Right lobe of liver (tissue), 6 donors: ENCODE measurements at regions not wholly inside any gene's neighbourhood (a gene's known extent, or its start where the extent isn't known, plus 50 kb on each side); places are given as distances from the start of the nearest gene placed in this dataset.
"Not testable (repeated sequence)": the region's sequence is repeated elsewhere in the genome, so short reads cannot be mapped to it uniquely, and the experiment has no call there.

Source experiments
- ATAC-seq, 4 donors: fragments of 200-7000 bp; cut with Tn5 transposase; one replicate each; pipeline ENCODE4 v1.9.1; 2020; ENCODE audit warnings: mild to moderate bottlenecking in 4 of 4, moderate library complexity in 4 of 4
- DNase-seq, 3 donors: peaks; one replicate each; pipeline ENCODE4 v3.0.0-alpha.2; 2020
- H3K27ac ChIP-seq, 3 donors: fragments of 200-600 bp; one replicate each; pipeline ENCODE4 v1.8.0; 2022
- H3K27me3 ChIP-seq, 2 donors: fragments of 200-600 bp; one replicate each; pipeline ENCODE4 v1.8.0; 2022
- H3K36me3 ChIP-seq, 4 donors: fragments of 200-600 bp; sonication (generic) in 1 of 4; one replicate each; pipeline versions ENCODE4 v1.5.1 to v1.8.0; 2017 to 2022; ENCODE audit warnings: control low read depth in 1 of 4
- H3K4me1 ChIP-seq, 4 donors: fragments of 200-600 bp; sonication (generic) in 1 of 4; one replicate each; pipeline versions ENCODE4 v1.5.1 to v1.8.0; 2017 to 2022; ENCODE audit warnings: control low read depth in 1 of 4
- H3K4me3 ChIP-seq, 3 donors: fragments of 200-600 bp; one replicate each; pipeline ENCODE4 v1.8.0; 2022
- H3K9me3 ChIP-seq, 4 donors: fragments of 200-600 bp; sonication (generic) in 1 of 4; one replicate each; pipeline versions ENCODE4 v1.5.1 to v1.8.0; 2017 to 2022; ENCODE audit warnings: control low read depth in 1 of 4
- POLR2A ChIP-seq: fragments of 450-650 bp; IDR thresholded peaks from one replicate; pipeline ENCODE4 v1.6.1; 2017; ENCODE audit warnings: antibody characterized with exemption, mild to moderate bottlenecking
- WGBS: methylation state at CpG from one replicate; pipeline ENCODE4 v1.1.6; 2018; ENCODE audit warnings: low coverage, low lambda C conversion rate; ENCODE audit not compliant: insufficient coverage; ENCODE audit errors: missing lambda C conversion rate; 5-methylcytosine and 5-hydroxymethylcytosine counted together
- intact Hi-C, 2 donors: fragments of 100-400 bp; cut with DNase I; formaldehyde crosslinking; loops; one replicate each; pipeline versions ENCODE4 v1.11.2 to v1.14.1; 2022
- TF ChIP-seq, protein P1 (sequence below), 4 donors: fragments of 200-600 bp in 3 of 4; fragments of 450-650 bp in 1 of 4; IDR thresholded peaks; one replicate each; pipeline versions ENCODE4 v1.5.1 to v1.8.0; 2016 to 2022; ENCODE audit warnings: antibody characterized with exemption in 4 of 4, mild to moderate bottlenecking in 2 of 4
- donor health status: DM: no; HTN: yes; CAD: no.
- donor health status: DM: no; HTN: no; CAD: no.
- donor health status: DM: no; HTN: no; CAD: no.
- donor health status: DM: no; HTN: yes; CAD: no.
- donor health status: DM: no; HTN: yes; CAD: no.

DNA sequence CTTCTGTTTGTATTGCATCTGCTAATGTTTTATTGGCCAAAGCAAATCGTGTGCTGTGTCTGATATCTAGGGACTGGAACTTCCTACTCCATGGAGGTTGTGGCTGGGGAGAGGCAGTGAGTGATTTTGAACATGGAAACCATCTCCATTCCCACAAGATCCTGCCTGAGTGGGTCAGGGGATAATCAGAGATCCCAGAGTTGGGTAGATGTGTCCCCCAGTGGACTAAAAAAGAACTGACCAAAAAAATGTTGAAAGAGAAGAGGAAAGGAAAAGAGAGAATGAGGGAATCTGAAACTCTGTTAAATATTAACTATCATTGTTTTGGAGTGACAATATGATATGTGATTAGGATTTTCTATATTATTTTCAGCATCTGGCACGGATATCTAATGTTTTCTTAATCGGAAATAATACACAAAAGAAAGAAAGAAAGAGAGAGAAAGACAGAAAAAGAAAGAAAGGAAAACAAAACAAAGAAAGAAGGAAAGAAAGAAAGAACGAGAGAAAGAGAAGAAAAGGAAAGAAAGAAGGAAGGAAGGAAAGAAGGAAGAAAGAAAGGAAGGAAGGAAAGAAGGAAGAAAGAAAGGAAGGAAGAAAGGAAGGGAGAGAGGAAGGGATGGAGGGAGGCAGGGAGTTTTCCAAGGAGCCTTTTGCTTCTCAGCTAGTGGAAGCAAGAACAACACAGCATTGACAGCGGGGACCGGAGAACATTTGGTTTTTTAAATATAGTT, 638.5 kb downstream of the CCSER2 start:
- H3K4me3 ChIP-seq: no peak overlapping the region
- H3K9me3 ChIP-seq: no peaks in the 10 kb centered on the region
- no peak for DNase-seq
- no peaks in the 10 kb centered on the region for H3K4me1 ChIP-seq
- H3K27ac ChIP-seq: no peak overlapping the region
- 40% methylated on average over 6 of the region's 6 CpGs for WGBS
- no peaks in the 10 kb centered on the region for H3K36me3 ChIP-seq
- no peak for TF ChIP-seq POLR2A
- TF ChIP-seq, protein P1, sequence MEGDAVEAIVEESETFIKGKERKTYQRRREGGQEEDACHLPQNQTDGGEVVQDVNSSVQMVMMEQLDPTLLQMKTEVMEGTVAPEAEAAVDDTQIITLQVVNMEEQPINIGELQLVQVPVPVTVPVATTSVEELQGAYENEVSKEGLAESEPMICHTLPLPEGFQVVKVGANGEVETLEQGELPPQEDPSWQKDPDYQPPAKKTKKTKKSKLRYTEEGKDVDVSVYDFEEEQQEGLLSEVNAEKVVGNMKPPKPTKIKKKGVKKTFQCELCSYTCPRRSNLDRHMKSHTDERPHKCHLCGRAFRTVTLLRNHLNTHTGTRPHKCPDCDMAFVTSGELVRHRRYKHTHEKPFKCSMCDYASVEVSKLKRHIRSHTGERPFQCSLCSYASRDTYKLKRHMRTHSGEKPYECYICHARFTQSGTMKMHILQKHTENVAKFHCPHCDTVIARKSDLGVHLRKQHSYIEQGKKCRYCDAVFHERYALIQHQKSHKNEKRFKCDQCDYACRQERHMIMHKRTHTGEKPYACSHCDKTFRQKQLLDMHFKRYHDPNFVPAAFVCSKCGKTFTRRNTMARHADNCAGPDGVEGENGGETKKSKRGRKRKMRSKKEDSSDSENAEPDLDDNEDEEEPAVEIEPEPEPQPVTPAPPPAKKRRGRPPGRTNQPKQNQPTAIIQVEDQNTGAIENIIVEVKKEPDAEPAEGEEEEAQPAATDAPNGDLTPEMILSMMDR (IDR thresholded peaks at IDR 0.05): peak in 2 of 4 donors; percentile 7 to 14
- peak in 1 of 4 donors; percentile 61 for ATAC-seq
- no peaks in the 10 kb centered on the region for H3K27me3 ChIP-seq
- intact Hi-C loops: no loop called here

DNA sequence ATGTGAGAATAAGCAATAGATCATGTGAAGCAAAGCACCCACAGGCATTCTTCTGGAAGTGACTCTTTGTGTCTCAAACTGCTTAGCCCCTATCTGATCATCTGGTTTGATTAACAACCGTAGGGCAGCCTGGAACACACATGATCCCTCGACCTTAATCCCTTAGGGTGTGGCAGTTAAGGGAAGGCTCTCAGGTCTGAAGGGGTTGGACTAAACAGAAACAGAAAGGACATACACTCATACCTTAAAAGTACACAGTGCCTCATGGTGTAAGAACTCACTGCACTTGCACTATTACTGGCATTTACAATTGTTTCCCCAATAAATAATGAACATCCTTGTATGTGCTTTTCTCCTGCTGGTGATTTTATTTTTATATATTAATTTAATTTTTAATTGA, 640.9 kb downstream of the CCSER2 start:
- H3K4me1 ChIP-seq, H3K27me3 ChIP-seq, H3K9me3 ChIP-seq, DNase-seq, H3K36me3 ChIP-seq, ATAC-seq, H3K27ac ChIP-seq, H3K4me3 ChIP-seq, intact Hi-C loops: not testable (repeated sequence)
- whole genome bisulfite sequencing: 37% methylated on average over 2 of the region's 2 CpGs

DNA sequence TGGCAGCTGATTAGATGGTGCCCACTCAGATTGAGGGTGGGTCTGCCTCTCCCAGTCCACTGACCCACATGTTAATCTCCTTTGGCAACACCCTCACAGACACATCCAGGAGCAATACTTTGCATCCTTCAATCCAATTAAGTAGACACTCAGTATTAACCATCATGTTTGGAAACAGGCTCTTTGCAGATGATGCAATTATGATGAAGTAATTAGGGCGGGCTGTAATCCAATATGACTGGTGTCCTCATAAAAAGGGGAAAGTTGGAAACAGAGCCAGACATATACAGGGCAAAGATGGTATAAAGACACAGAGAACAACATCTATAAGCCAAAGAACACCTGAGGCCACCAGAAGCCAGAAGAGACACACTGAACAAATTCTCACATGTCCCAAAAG, 658.6 kb downstream of the CCSER2 start:
- no peak overlapping the region for H3K27ac ChIP-seq
- WGBS: 21% methylated on average over 1 of the region's 1 CpG
- DNase-seq (no peak), ATAC-seq (peak in 1 of 4 donors; percentile 27)
- no peaks in the 10 kb centered on the region for H3K36me3 ChIP-seq
- H3K9me3 ChIP-seq: no peaks in the 10 kb centered on the region
- no peak overlapping the region for H3K4me3 ChIP-seq
- TF ChIP-seq, protein P1 (IDR thresholded peaks at IDR 0.05): no peak
- TF ChIP-seq POLR2A: no peak
- H3K4me1 ChIP-seq: no peaks in the 10 kb centered on the region
- intact Hi-C loops: no loop called here
- H3K27me3 ChIP-seq: no peaks in the 10 kb centered on the region

DNA sequence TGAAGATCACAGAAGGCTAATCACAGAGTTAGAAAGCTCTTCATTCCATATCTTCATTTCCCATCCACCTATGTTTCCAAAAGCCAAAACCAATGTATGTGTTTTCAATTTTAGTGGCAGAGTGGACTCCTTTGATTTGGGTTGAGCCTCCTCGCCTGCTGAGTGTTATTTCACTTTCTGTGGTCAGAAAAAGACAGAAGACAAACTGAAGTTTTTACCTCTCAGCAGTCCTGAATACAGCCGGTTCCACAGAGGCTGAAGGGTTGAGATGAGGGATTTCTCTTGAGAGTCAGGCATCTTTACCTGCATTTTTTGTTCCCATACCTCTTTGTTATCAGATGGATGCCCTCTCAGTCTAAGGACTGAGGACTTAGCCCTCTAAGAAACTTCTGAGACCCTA, 659.6 kb downstream of the CCSER2 start:
- WGBS: 43% methylated on average over 2 of the region's 2 CpGs
- no peak for ATAC-seq
- no peak for DNase-seq
- Histone ChIP-seq H3K4me1 (no peaks in the 10 kb centered on the region), H3K4me3 (no peak overlapping the region), H3K27ac (no peak overlapping the region), H3K36me3 (no peaks in the 10 kb centered on the region), H3K9me3 (no peaks in the 10 kb centered on the region), H3K27me3 (no peaks in the 10 kb centered on the region)
- intact Hi-C loops: no loop called here
- TF ChIP-seq, protein P1 (IDR thresholded peaks at IDR 0.05): no peak
- no peak for TF ChIP-seq POLR2A

DNA sequence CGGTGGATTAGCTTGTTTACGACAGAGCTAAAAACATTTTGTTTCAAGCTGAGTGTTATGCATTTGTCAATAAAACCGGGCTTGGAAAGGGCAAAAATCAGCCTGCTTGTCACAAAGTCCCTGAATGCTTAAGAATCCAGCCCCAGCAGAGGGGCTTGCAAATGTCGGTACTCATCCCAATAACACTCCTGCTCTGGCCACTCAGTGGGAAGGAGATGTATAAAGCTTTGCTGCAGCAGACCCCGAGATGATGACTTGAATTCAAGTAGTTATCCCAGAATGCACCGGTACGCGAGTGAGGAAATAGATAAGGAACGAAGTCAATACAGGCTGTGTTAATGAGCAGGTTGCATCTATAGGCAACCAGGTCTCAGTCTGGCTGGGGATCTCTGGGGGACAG, 662.3 kb downstream of the CCSER2 start:
- H3K27ac ChIP-seq: no peak overlapping the region
- no peak for ATAC-seq
- TF ChIP-seq POLR2A: no peak
- TF ChIP-seq, protein P1 (IDR thresholded peaks at IDR 0.05): no peak
- H3K36me3 ChIP-seq: no peaks in the 10 kb centered on the region
- 30% methylated on average over 9 of the region's 9 CpGs for WGBS
- no peaks in the 10 kb centered on the region for H3K4me1 ChIP-seq
- no peak for DNase-seq
- H3K4me3 ChIP-seq: no peak overlapping the region
- H3K9me3 ChIP-seq: no peaks in the 10 kb centered on the region
- intact Hi-C loops: no loop called here
- no peaks in the 10 kb centered on the region for H3K27me3 ChIP-seq
